ENCODE measurements at regions not wholly inside any gene's neighbourhood (a gene's known extent, or its start where the extent isn't known, plus 50 kb on each side); places are given as distances from the start of the nearest gene placed in this dataset.

DNA sequence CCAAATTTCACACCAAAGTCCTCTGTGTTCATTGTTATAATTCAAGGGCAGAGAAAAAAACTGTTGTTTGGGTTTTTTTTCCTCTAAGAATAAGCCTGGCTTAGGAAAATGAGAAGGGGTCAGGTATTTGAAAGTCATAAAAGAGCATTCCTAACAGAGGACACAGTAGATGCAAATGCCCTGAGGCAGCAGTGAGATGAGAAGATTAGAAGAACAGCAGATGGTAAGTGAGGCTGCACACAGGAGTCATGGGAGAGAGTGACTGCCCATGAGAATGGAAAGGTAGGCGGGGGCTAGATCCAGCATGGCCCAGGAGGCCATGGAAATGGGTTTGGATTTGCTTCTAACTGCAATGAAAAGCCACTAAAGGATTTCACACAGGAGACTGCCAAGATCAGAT lies 107.5 kb upstream of the RBPJ start:
- no peaks in the 10 kb centered on the region for H3K27me3 ChIP-seq
- H3K9me3 ChIP-seq, result no peaks in the 10 kb centered on the region
- 91 to 100% methylated on average over 1 of the region's 1 CpG for WGBS, 2 donors
- TF ChIP-seq, protein P1, sequence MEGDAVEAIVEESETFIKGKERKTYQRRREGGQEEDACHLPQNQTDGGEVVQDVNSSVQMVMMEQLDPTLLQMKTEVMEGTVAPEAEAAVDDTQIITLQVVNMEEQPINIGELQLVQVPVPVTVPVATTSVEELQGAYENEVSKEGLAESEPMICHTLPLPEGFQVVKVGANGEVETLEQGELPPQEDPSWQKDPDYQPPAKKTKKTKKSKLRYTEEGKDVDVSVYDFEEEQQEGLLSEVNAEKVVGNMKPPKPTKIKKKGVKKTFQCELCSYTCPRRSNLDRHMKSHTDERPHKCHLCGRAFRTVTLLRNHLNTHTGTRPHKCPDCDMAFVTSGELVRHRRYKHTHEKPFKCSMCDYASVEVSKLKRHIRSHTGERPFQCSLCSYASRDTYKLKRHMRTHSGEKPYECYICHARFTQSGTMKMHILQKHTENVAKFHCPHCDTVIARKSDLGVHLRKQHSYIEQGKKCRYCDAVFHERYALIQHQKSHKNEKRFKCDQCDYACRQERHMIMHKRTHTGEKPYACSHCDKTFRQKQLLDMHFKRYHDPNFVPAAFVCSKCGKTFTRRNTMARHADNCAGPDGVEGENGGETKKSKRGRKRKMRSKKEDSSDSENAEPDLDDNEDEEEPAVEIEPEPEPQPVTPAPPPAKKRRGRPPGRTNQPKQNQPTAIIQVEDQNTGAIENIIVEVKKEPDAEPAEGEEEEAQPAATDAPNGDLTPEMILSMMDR (IDR thresholded peaks at IDR 0.05), result no peak
- TF ChIP-seq EP300 (IDR thresholded peaks at IDR 0.05) (no peak), POLR2A (IDR thresholded peaks at IDR 0.05) (no peak)
- peaks cover 0 to 13% (median 0%) of the 10 kb centered on the region in 4 donors for H3K4me1 ChIP-seq
- H3K27ac ChIP-seq, result no peak overlapping the region
- DNase-seq (ENCODE audit: low spot score in 2 of 2), result no peak
- H3K4me3 ChIP-seq, result no peak overlapping the region
- H3K36me3 ChIP-seq, result no peaks in the 10 kb centered on the region

DNA sequence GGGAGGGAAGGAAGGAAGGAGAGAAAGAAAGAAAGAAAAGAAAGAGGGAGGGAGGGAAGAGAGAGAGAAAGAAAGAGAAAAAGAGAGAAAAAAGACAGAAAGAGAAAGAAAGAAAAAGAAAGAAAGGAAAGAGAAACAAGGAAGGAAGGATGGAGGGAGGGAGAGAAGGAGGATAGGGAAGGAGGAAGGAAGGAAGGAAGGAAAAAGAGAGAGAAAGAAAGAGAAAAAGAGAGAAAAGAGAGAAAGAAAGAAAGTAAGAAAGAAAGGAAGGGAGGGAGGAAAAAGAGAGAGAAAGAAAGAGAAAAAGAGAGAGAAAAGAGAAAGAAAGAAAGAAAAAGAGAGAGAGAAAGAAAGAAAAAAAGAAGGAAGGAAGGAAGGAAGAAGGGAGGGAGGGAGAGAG lies 105.8 kb upstream of the RBPJ start:
- H3K4me3 ChIP-seq, result no peak overlapping the region
- H3K9me3 ChIP-seq, result no peaks in the 10 kb centered on the region
- DNase-seq (ENCODE audit: low spot score in 2 of 2), result no peak
- no peak for TF ChIP-seq POLR2A (IDR thresholded peaks at IDR 0.05)
- no peak for TF ChIP-seq EP300 (IDR thresholded peaks at IDR 0.05)
- TF ChIP-seq, protein P1 (IDR thresholded peaks at IDR 0.05), result no peak
- H3K27me3 ChIP-seq, result no peaks in the 10 kb centered on the region
- H3K4me1 ChIP-seq, result peaks cover 0 to 19% (median 0%) of the 10 kb centered on the region in 4 donors
- H3K36me3 ChIP-seq, result no peaks in the 10 kb centered on the region
- H3K27ac ChIP-seq, result no peak overlapping the region

DNA sequence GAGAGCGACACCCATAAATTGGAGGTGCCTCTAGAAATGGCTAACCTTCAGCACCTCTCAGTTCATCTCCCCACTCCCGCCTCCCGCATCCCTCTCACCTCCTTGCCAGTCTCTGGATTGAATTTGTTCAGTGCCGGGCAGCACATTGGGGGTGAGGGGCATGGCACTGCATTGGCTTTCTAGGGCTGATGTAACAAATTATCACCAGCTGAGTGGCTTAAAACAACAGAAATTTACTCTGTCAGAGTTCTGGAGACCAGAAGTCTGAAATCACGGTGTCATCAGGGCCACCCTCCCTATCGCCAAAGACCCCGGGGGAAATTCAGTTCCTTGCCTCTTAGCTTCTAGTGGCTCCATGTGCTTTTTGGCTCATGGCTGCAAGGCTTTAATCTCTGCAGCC lies 105.1 kb upstream of the RBPJ start:
- Histone ChIP-seq H3K9me3 (no peaks in the 10 kb centered on the region), H3K27me3 (no peaks in the 10 kb centered on the region), H3K36me3 (no peaks in the 10 kb centered on the region), H3K4me1 (peaks cover 0 to 19% (median 0%) of the 10 kb centered on the region in 4 donors), H3K4me3 (no peak overlapping the region), H3K27ac (no peak overlapping the region)
- DNase-seq (ENCODE audit: low spot score in 2 of 2), result no peak
- WGBS, 2 donors, result 93 to 95% methylated on average over 7 of the region's 7 CpGs
- TF ChIP-seq, protein P1 (IDR thresholded peaks at IDR 0.05), result no peak
- TF ChIP-seq POLR2A (IDR thresholded peaks at IDR 0.05) (no peak), EP300 (IDR thresholded peaks at IDR 0.05) (no peak)

DNA sequence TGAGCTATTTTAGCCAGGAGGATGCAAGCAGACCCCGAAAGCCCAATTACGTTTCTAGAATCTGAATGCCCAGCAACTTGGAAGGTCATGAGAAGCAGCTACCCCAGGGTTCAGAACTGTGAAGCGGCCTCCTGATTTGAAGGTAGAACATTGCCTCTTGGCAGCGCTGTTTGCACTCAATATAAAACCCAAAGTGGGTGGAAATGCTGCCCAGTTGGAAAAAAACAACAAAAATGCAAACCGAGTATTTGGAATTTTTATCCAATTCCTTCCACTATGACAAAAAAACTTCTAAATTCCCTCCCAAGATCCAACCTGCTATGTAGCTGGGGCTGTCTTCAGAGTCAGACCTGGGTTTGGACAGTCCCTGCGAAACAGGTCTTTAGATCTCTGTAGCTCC lies 103.3 kb upstream of the RBPJ start:
- Histone ChIP-seq H3K4me3 (no peak overlapping the region), H3K27ac (peak overlapping the region in 2 of 4 donors; percentile 18 to 61), H3K4me1 (peaks cover 0 to 19% (median 0%) of the 10 kb centered on the region in 4 donors), H3K9me3 (no peaks in the 10 kb centered on the region), H3K36me3 (no peaks in the 10 kb centered on the region), H3K27me3 (no peaks in the 10 kb centered on the region)
- DNase-seq (ENCODE audit: low spot score in 2 of 2), result no peak
- WGBS, 2 donors, result 77 to 81% methylated on average over 6 of the region's 6 CpGs
- no peak for TF ChIP-seq POLR2A (IDR thresholded peaks at IDR 0.05)
- TF ChIP-seq EP300 (IDR thresholded peaks at IDR 0.05), result no peak
- TF ChIP-seq, protein P1 (IDR thresholded peaks at IDR 0.05), result no peak

DNA sequence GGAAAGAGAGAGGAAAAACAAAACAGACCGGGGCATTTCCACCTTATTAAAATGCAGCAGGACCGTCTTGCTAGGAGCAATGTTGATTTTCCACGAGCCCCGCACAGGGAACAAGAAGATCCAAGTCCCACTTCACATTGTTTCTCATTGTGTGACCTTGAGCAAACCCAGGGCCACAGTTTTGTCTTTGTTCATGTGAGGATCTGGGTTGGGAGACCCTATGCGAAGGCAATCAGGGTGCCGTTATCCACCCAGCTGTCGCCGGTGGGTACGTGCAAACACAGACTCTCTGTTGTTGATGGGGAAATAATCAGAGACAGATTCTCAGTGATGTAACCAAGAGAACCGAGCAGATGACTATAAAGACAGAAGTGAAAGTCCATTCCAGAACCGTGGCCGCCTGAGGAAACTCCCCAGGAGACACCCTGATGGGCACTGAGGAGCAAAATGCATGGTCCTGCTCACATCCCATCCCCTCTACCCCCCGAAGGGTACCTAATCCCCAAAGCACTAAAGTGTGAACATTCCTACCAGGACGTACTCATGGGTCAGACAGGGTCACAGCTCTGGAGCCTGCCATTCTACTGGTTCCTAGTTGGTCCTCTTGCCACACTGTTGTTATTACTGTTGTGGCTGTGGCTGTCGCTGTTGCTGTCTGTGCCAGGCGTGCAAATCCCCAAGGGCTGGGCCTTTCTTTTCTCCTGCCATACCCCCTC lies 102.7 kb upstream of the RBPJ start:
- peak overlapping the region in 2 of 4 donors; percentile 61 to 63 for H3K27ac ChIP-seq
- peak; percentile 15 to 44 for DNase-seq (ENCODE audit: low spot score in 2 of 2)

More for the DNA sequence above, 102.7 kb upstream of the RBPJ start:
- H3K36me3 ChIP-seq, result no peaks in the 10 kb centered on the region
- H3K4me3 ChIP-seq, result peak overlapping the region in 1 of 4 donors; percentile 4
- WGBS, 2 donors, result 54% methylated on average over 16 of the region's 16 CpGs
- peak in 1 of 2 donors; percentile 51 for TF ChIP-seq EP300 (IDR thresholded peaks at IDR 0.05)
- TF ChIP-seq, protein P1 (IDR thresholded peaks at IDR 0.05), result no peak
- H3K9me3 ChIP-seq, result no peaks in the 10 kb centered on the region
- H3K4me1 ChIP-seq, result peaks cover 0 to 19% (median 0%) of the 10 kb centered on the region in 4 donors
- H3K27me3 ChIP-seq, result no peaks in the 10 kb centered on the region

All from tibial nerve (tissue), 4 donors.